Sciatic nerve (tissue), 2 donors: ENCODE measurements at regions not wholly inside any gene's neighbourhood (a gene's known extent, or its start where the extent isn't known, plus 50 kb on each side); places are given as distances from the start of the nearest gene placed in this dataset.

ENCODE experiments used
- ATAC-seq: fragments of 200-7000 bp; cut with Tn5 transposase; one replicate; pipeline ENCODE4 v1.9.1; 2020; ENCODE audit warnings: mild to moderate bottlenecking, moderate library complexity
- DNase-seq: peaks from one replicate; pipeline ENCODE4 v3.0.0-alpha.2; 2020; ENCODE audit warnings: low spot score
- intact Hi-C: fragments of 100-400 bp; cut with DNase I; formaldehyde crosslinking; loops from one replicate; pipeline ENCODE4 v1.14.2; 2022
- donor health status: DM: no; HTN: no; CAD: no.
- donor health status: DM: no; HTN: no; CAD: no.

- intact Hi-C loops = no loop called here
- DNase-seq = no peak
- ATAC-seq = no peak
Observed at GRCh38 chr13:105118426-105118985, 1417.0 kb downstream of the EFNB2 start.

GRCh38 chr13:105116966-105117365 lies 1418.5 kb downstream of the EFNB2 start:
- intact Hi-C loops = no loop called here
- ATAC-seq = no peak

GRCh38 chr13:105112561-105112960 lies 1422.9 kb downstream of the EFNB2 start:
- intact Hi-C loops = no loop called here
- no peak for ATAC-seq

More at GRCh38 chr13:105116966-105117365, 1418.5 kb downstream of the EFNB2 start:
- no peak for DNase-seq

GRCh38 chr13:105107781-105108180 lies 1427.7 kb downstream of the EFNB2 start:
- DNase-seq (no peak), ATAC-seq (no peak)
- intact Hi-C loops = no loop called here

More at GRCh38 chr13:105112561-105112960, 1422.9 kb downstream of the EFNB2 start:
- no peak for DNase-seq

GRCh38 chr13:105105471-105105870 lies 1430.0 kb downstream of the EFNB2 start:
- intact Hi-C loops = no loop called here
- DNase-seq (no peak), ATAC-seq (no peak)

GRCh38 chr13:105097521-105097920 lies 1437.9 kb downstream of the EFNB2 start:
- intact Hi-C loops = no loop called here
- ATAC-seq (no peak), DNase-seq (no peak)

GRCh38 chr13:105089858-105090643 lies 1445.4 kb downstream of the EFNB2 start:
- DNase-seq (no peak), ATAC-seq (no peak)
- intact Hi-C loops = no loop called here

- ATAC-seq (no peak), DNase-seq (no peak)
- intact Hi-C loops = no loop called here
Observed at GRCh38 chr13:105087945-105088344, 1447.5 kb downstream of the EFNB2 start.

- intact Hi-C loops = no loop called here
- ATAC-seq (no peak), DNase-seq (no peak)
Observed at GRCh38 chr13:105084931-105085330, 1450.5 kb downstream of the EFNB2 start.

GRCh38 chr13:105083992-105084391 lies 1451.5 kb downstream of the EFNB2 start:
- DNase-seq = no peak
- ATAC-seq = no peak
- intact Hi-C loops = no loop called here

GRCh38 chr13:105074755-105075154 lies 1460.7 kb downstream of the EFNB2 start:
- intact Hi-C loops = no loop called here
- no peak for ATAC-seq
- no peak for DNase-seq

GRCh38 chr13:105073041-105073440 lies 1462.4 kb downstream of the EFNB2 start:
- ATAC-seq = no peak
- intact Hi-C loops = no loop called here

GRCh38 chr13:105070452-105070851 lies 1465.0 kb downstream of the EFNB2 start:
- no peak for ATAC-seq
- no peak for DNase-seq
- intact Hi-C loops = no loop called here

More at GRCh38 chr13:105073041-105073440, 1462.4 kb downstream of the EFNB2 start:
- DNase-seq = no peak

GRCh38 chr13:105069106-105069505 lies 1466.4 kb downstream of the EFNB2 start:
- DNase-seq (no peak), ATAC-seq (no peak)
- intact Hi-C loops = no loop called here

GRCh38 chr13:105063676-105064075 lies 1471.8 kb downstream of the EFNB2 start:
- ATAC-seq (no peak), DNase-seq (no peak)

GRCh38 chr13:105059786-105060185 lies 1475.7 kb downstream of the EFNB2 start:
- ATAC-seq = no peak
- intact Hi-C loops = no loop called here
- no peak for DNase-seq

More at GRCh38 chr13:105063676-105064075, 1471.8 kb downstream of the EFNB2 start:
- intact Hi-C loops = no loop called here

- intact Hi-C loops = no loop called here
- DNase-seq = no peak
Observed at GRCh38 chr13:105058517-105058916, 1476.9 kb downstream of the EFNB2 start.

GRCh38 chr13:105052711-105053110 lies 1482.8 kb downstream of the EFNB2 start:
- no peak for DNase-seq
- intact Hi-C loops = no loop called here
- ATAC-seq = no peak

More at GRCh38 chr13:105058517-105058916, 1476.9 kb downstream of the EFNB2 start:
- no peak for ATAC-seq

- intact Hi-C loops = no loop called here
- no peak for ATAC-seq
- DNase-seq = no peak
Observed at GRCh38 chr13:105050686-105051085, 1484.8 kb downstream of the EFNB2 start.

GRCh38 chr13:105048677-105049076 lies 1486.8 kb downstream of the EFNB2 start:
- ATAC-seq (no peak), DNase-seq (no peak)
- intact Hi-C loops = no loop called here
